ENCODE measurements at regions not wholly inside any gene's neighbourhood (a gene's known extent, or its start where the extent isn't known, plus 50 kb on each side); places are given as distances from the start of the nearest gene placed in this dataset.

DNA sequence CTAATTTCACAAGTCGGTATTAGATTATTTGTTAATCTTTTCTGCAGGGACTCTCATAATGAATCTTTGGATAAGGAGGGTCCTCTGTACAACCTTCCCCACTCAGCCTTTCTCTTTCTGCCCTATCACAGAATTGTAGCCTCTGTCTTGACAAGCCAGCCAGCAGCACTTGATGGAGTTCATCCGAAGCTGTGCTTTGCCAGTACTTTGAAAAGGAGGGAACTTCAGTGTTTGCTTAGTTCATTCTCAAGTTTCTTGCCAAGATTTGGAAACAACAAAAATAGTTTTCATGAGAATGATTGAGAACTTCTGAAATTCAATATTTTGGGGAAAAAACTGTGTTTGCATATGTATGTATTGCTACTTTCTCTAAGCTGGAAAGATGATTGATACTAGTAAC, 69.3 kb upstream of the HMGB1 start:
- Histone ChIP-seq H3K79me1 (ENCODE audit: low read depth in 1 of 2, low read length in 2 of 2) (no peaks in the 10 kb centered on the region), H3K27me3 (ENCODE audit: control insufficient read depth, insufficient read depth, low read length) (no peaks in the 10 kb centered on the region; the same call in 1 of the 2 replicates), H2BK20ac (ENCODE audit: low read depth, low read length) (no peak overlapping the region), H2BK5ac (ENCODE audit: low read depth, low read length, poor library complexity, severe bottlenecking) (no peak overlapping the region), H3K4me3 (ENCODE audit: insufficient read depth, low read depth, low read length) (no peak overlapping the region), H4K5ac (ENCODE audit: low read depth, low read length) (no peak overlapping the region), H3K4ac (ENCODE audit: low read depth, low read length) (no peak overlapping the region), H3K23ac (ENCODE audit: low read depth, low read length) (no peak overlapping the region), H3K9me1 (ENCODE audit: insufficient read depth, low read length) (no peaks in the 10 kb centered on the region), H3K4me1 (ENCODE audit: control insufficient read depth, insufficient read depth, low read length) (no peaks in the 10 kb centered on the region), H3K14ac (replicated peaks; ENCODE audit: low read depth, low read length) (no peak overlapping the region), H3K56ac (ENCODE audit: extremely low read depth, insufficient read depth, low read length) (no peak overlapping the region), H3K9me3 (ENCODE audit: control insufficient read depth, insufficient read depth, low read length) (no peaks in the 10 kb centered on the region), H2AK5ac (ENCODE audit: low read depth, low read length) (no peak overlapping the region), H2BK120ac (ENCODE audit: low read depth, low read length) (no peak overlapping the region), H4K8ac (ENCODE audit: low read depth in 2 of 2, low read length in 2 of 2) (no peak overlapping the region), H2AFZ (replicated peaks; ENCODE audit: low read length, poor library complexity) (no peak overlapping the region), H3K9ac (ENCODE audit: low read depth, low read length) (no peak overlapping the region), H3K27ac (ENCODE audit: insufficient read depth, low read length) (no peak overlapping the region), H4K20me1 (ENCODE audit: insufficient read depth, low read length) (no peaks in the 10 kb centered on the region), H3K18ac (ENCODE audit: low read depth, low read length) (no peak overlapping the region), H2AK9ac (replicated peaks; ENCODE audit: low read depth, low read length, poor library complexity) (no peak overlapping the region), H3K36me3 (ENCODE audit: control insufficient read depth, insufficient read depth, low read length) (no peaks in the 10 kb centered on the region), H4K91ac (ENCODE audit: insufficient read depth, low read depth, low read length) (no peak overlapping the region), H2BK15ac (ENCODE audit: low read depth, low read length) (no peak overlapping the region), H3K4me2 (ENCODE audit: low read depth, low read length) (no peak overlapping the region)
- intact Hi-C loops (cut with micrococcal nuclease): no loop called here
- POLR2A ChIA-PET (ENCODE audit: unreplicated experiment): no interaction called here
- ATAC-seq (ENCODE audit: low read depth): no peak
- no peak for DNase-seq
- in situ Hi-C loops (cut with MboI; ENCODE audit: low sequenced_read_pairs): no loop called here
- CTCF ChIA-PET: no interaction called here
- dilution Hi-C loops (cut with HindIII; ENCODE audit: low sequenced_read_pairs, unreplicated experiment): no loop called here
- TF ChIP-seq POLR2A (IDR thresholded peaks at IDR 0.05; ENCODE audit: low read depth, low read length) (no peak), NFE2L2 (IDR thresholded peaks at IDR 0.05; ENCODE audit: low read depth, low read length) (no peak), MAFK (IDR thresholded peaks at IDR 0.05; ENCODE audit: low read depth, low read length) (no peak), RFX5 (IDR thresholded peaks at IDR 0.05; ENCODE audit: low read depth, low read length) (no peak), RCOR1 (IDR thresholded peaks at IDR 0.05; ENCODE audit: insufficient replicate concordance, low read length) (no peak), FOS (IDR thresholded peaks at IDR 0.05; ENCODE audit: low read depth, low read length) (no peak), CHD1 (IDR thresholded peaks at IDR 0.05; ENCODE audit: low read depth, low read length) (no peak), RAD21 (IDR thresholded peaks at IDR 0.05; ENCODE audit: low read length) (no peak), MAZ (IDR thresholded peaks at IDR 0.05; ENCODE audit: borderline replicate concordance, low read depth, low read length) (no peak), CEBPB (IDR thresholded peaks at IDR 0.05; ENCODE audit: low read depth, low read length) (no peak), MXI1 (IDR thresholded peaks at IDR 0.05; ENCODE audit: borderline replicate concordance, low read depth, low read length) (no peak), SMC3 (IDR thresholded peaks at IDR 0.05; ENCODE audit: low read depth, low read length) (no peak)
- TF ChIP-seq, protein P1, sequence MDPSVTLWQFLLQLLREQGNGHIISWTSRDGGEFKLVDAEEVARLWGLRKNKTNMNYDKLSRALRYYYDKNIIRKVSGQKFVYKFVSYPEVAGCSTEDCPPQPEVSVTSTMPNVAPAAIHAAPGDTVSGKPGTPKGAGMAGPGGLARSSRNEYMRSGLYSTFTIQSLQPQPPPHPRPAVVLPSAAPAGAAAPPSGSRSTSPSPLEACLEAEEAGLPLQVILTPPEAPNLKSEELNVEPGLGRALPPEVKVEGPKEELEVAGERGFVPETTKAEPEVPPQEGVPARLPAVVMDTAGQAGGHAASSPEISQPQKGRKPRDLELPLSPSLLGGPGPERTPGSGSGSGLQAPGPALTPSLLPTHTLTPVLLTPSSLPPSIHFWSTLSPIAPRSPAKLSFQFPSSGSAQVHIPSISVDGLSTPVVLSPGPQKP (IDR thresholded peaks at IDR 0.05; ENCODE audit: borderline replicate concordance, low read depth, low read length): no peak
- TF ChIP-seq, protein P2, sequence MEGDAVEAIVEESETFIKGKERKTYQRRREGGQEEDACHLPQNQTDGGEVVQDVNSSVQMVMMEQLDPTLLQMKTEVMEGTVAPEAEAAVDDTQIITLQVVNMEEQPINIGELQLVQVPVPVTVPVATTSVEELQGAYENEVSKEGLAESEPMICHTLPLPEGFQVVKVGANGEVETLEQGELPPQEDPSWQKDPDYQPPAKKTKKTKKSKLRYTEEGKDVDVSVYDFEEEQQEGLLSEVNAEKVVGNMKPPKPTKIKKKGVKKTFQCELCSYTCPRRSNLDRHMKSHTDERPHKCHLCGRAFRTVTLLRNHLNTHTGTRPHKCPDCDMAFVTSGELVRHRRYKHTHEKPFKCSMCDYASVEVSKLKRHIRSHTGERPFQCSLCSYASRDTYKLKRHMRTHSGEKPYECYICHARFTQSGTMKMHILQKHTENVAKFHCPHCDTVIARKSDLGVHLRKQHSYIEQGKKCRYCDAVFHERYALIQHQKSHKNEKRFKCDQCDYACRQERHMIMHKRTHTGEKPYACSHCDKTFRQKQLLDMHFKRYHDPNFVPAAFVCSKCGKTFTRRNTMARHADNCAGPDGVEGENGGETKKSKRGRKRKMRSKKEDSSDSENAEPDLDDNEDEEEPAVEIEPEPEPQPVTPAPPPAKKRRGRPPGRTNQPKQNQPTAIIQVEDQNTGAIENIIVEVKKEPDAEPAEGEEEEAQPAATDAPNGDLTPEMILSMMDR (conservative IDR thresholded peaks at IDR 0.05; ENCODE audit: low read depth, low read length): no peak
- TF ChIP-seq, protein P3, sequence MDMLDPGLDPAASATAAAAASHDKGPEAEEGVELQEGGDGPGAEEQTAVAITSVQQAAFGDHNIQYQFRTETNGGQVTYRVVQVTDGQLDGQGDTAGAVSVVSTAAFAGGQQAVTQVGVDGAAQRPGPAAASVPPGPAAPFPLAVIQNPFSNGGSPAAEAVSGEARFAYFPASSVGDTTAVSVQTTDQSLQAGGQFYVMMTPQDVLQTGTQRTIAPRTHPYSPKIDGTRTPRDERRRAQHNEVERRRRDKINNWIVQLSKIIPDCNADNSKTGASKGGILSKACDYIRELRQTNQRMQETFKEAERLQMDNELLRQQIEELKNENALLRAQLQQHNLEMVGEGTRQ (IDR thresholded peaks at IDR 0.05; ENCODE audit: low read depth, low read length): no peak
- BruUV-seq (replicated peaks): no TSS peak
- no CpG with 5 or more reads among the region's 2 CpGs for WGBS, 2 experiments (ENCODE audit: extremely low coverage in 2 of 2, insufficient read length in 1 of 2)
